Osteoblast (primary cell): ENCODE measurements at regions not wholly inside any gene's neighbourhood (a gene's known extent, or its start where the extent isn't known, plus 50 kb on each side); places are given as distances from the start of the nearest gene placed in this dataset. TPM values are rescaled to one million over a fixed set of nuclear protein-coding genes. Genes with fewer than 3 reads are reported as not detected.
A peak's percentile ranks its signal among the peaks of the same experiment; 100 is the strongest.

Experiments
- DNase-seq: peaks from one replicate; pipeline ENCODE4 v3.0.0; 2011; ENCODE audit warnings: low spot score, mixed read lengths; ENCODE audit not compliant: insufficient read length; ENCODE audit errors: missing footprints
- H2AFZ ChIP-seq: 2 replicates; pipeline ENCODE4 v1.6.0; 2011; ENCODE audit warnings: mild to moderate bottlenecking, low read length
- H3K27ac ChIP-seq: 2 replicates; pipeline ENCODE4 v1.5.1; 2011; ENCODE audit warnings: mild to moderate bottlenecking, low read depth, low read length, moderate library complexity
- H3K27me3 ChIP-seq: 2 replicates; pipeline ENCODE4 v1.6.0; 2012; ENCODE audit warnings: mild to moderate bottlenecking, control low read depth, inconsistent platforms, low read length, moderate library complexity; ENCODE audit not compliant: insufficient read depth
- H3K36me3 ChIP-seq: 2 replicates; pipeline ENCODE4 v1.5.1; 2011; ENCODE audit warnings: mild to moderate bottlenecking, low read length, control low read depth, moderate library complexity; ENCODE audit not compliant: insufficient read depth
- H3K4me1 ChIP-seq: 2 replicates; pipeline ENCODE4 v1.5.1; 2011; ENCODE audit warnings: mild to moderate bottlenecking, low read length, control low read depth, moderate library complexity; ENCODE audit not compliant: insufficient read depth
- H3K4me2 ChIP-seq: 2 replicates; pipeline ENCODE4 v1.6.0; 2011; ENCODE audit warnings: mild to moderate bottlenecking, low read length; ENCODE audit not compliant: insufficient read depth
- H3K4me3 ChIP-seq: fragments of 200-600 bp; sonication (generic); 3 replicates; pipeline ENCODE4 v1.5.1; 2012; ENCODE audit warnings: mild to moderate bottlenecking, low read length, inconsistent platforms; ENCODE audit not compliant: insufficient read depth
- H3K79me2 ChIP-seq: 2 replicates; pipeline ENCODE4 v1.6.0; 2012; ENCODE audit warnings: mild to moderate bottlenecking, low read length, control low read depth, inconsistent platforms; ENCODE audit not compliant: insufficient read depth
- H3K9me3 ChIP-seq: 2 replicates; pipeline ENCODE4 v1.5.1; 2011; ENCODE audit warnings: low read depth, low read length, control low read depth
- H4K20me1 ChIP-seq: 2 replicates; pipeline ENCODE4 v1.6.0; 2012; ENCODE audit warnings: mild to moderate bottlenecking, low read length, control low read depth; ENCODE audit not compliant: insufficient read depth
- CTCF ChIP-seq: IDR thresholded peaks from 2 replicates; pipeline ENCODE4 v1.5.1; 2011; ENCODE audit warnings: mild to moderate bottlenecking, low read depth, low read length, moderate library complexity; ENCODE audit errors: extremely low read depth
- small RNA-seq: library from RNA; depleted of rRNA; stranded (forward); fragments of <200 nt; gene quantifications from one replicate; pipeline ENCODE3, GENCODE V24; 2012

DNA sequence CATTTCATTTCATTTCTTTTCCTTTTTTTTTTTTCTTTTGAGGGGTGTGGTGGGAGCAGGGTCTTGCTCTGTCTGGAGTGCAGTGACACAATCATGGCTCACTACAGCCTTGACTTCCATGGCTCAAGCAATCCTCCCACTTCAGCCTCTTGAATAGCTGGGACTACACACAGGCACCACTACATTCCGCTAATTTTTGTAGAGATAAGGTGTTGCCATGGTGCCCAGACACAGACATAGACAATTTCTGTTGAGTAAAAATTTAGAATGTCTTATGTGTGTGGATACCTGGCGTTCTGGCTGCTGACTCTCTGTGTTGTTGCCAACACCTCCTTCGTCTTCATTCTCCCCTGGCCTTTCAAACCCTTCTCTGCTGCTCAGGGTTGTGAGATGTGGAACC lies 54.0 kb upstream of the PRSS58 start:
- peak; percentile 35 for DNase-seq
- no peak overlapping the region for H3K4me2 ChIP-seq
- H3K27ac ChIP-seq = no peak overlapping the region
- H4K20me1 ChIP-seq = no peaks in the 10 kb centered on the region
- no peaks in the 10 kb centered on the region for H3K36me3 ChIP-seq
- no peaks in the 10 kb centered on the region for H3K9me3 ChIP-seq
- H3K79me2 ChIP-seq = no peaks in the 10 kb centered on the region
- H3K4me1 ChIP-seq = no peaks in the 10 kb centered on the region
- TF ChIP-seq CTCF = no peak
- no peaks in the 10 kb centered on the region for H3K27me3 ChIP-seq
- H2AFZ ChIP-seq = no peak overlapping the region
- no peak overlapping the region for H3K4me3 ChIP-seq

DNA sequence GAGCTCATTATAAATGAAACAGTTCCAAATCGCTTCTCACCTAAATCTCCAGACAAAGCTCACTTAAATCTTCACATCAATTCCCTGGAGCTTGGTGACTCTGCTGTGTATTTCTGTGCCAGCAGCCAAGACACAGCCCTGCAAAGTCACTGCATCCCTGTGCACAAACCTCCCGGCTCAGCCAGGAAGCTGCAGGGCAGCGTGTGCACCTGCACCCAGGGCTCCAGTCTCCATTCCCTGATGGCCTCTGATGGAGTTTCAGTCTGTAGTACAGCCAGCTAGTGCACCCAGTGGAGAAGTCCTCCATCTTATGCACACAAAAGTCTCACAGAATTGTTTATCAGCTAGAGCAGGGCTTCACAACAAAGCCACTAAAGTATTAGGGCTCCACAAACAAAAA lies 51.1 kb upstream of the PRSS58 start:
- Histone ChIP-seq H3K36me3 (no peaks in the 10 kb centered on the region), H3K4me2 (no peak overlapping the region), H3K79me2 (no peaks in the 10 kb centered on the region), H4K20me1 (no peaks in the 10 kb centered on the region), H3K27me3 (no peaks in the 10 kb centered on the region), H3K4me1 (no peaks in the 10 kb centered on the region), H3K4me3 (no peak overlapping the region), H2AFZ (no peak overlapping the region), H3K27ac (no peak overlapping the region), H3K9me3 (no peaks in the 10 kb centered on the region)
- no peak for TF ChIP-seq CTCF
- no peak for DNase-seq

- no peaks in the 10 kb centered on the region for H4K20me1 ChIP-seq
- no peak overlapping the region for H2AFZ ChIP-seq
- no peaks in the 10 kb centered on the region for H3K9me3 ChIP-seq
- no peak overlapping the region for H3K27ac ChIP-seq
- H3K4me2 ChIP-seq = no peak overlapping the region
- DNase-seq = no peak
- H3K79me2 ChIP-seq = no peaks in the 10 kb centered on the region
- TF ChIP-seq CTCF = no peak
- no peaks in the 10 kb centered on the region for H3K36me3 ChIP-seq
- no peaks in the 10 kb centered on the region for H3K4me1 ChIP-seq
- H3K4me3 ChIP-seq = no peak overlapping the region
- no peaks in the 10 kb centered on the region for H3K27me3 ChIP-seq
Measured at GRCh38 chr7:142308326-142308725, 50.5 kb upstream of the PRSS58 start.

Small RNA genes in the stretch of these regions (small RNA-seq; reads per million reads assigned to genes)
- gene TRBV5-2 (not detected), gene TRBV8-1 (not detected), gene TRBV8-2 (not detected)
